B cell (primary cell): ENCODE measurements at regions not wholly inside any gene's neighbourhood (a gene's known extent, or its start where the extent isn't known, plus 50 kb on each side); places are given as distances from the start of the nearest gene placed in this dataset.

Experiments
- EZH2 ChIP-seq: IDR thresholded peaks from 2 replicates; pipeline ENCODE4 v1.6.1; 2012; ENCODE audit warnings: borderline replicate concordance, low read depth, mild to moderate bottlenecking, moderate library complexity, low read length; ENCODE audit not compliant: insufficient read depth, poor library complexity, severe bottlenecking
- TF ChIP-seq, protein P1 (sequence below): fragments of 200-600 bp; IDR thresholded peaks from one replicate; pipeline ENCODE4 v1.8.0; 2022; ENCODE audit warnings: antibody characterized with exemption, mild to moderate bottlenecking

DNA sequence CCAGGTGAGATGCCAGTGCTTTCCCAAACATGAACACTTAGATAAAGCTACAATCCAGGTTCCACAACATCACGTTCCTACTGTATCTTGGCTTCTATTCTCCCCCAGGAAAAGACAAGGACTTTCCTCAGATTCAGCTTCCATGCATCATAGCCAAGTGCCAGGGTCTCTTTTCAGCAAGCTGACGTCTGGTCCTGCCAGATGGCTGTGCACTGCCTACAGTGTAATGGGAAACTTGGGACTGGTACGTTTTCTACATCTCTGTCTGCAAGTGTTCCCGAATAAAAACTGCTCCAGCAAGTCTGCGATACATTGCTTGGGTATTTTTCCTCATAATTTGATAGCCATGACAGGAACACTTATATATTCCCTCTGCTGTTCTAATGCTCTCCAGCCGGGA is 412.5 kb downstream of the FAM181B start:
- TF ChIP-seq, protein P1, sequence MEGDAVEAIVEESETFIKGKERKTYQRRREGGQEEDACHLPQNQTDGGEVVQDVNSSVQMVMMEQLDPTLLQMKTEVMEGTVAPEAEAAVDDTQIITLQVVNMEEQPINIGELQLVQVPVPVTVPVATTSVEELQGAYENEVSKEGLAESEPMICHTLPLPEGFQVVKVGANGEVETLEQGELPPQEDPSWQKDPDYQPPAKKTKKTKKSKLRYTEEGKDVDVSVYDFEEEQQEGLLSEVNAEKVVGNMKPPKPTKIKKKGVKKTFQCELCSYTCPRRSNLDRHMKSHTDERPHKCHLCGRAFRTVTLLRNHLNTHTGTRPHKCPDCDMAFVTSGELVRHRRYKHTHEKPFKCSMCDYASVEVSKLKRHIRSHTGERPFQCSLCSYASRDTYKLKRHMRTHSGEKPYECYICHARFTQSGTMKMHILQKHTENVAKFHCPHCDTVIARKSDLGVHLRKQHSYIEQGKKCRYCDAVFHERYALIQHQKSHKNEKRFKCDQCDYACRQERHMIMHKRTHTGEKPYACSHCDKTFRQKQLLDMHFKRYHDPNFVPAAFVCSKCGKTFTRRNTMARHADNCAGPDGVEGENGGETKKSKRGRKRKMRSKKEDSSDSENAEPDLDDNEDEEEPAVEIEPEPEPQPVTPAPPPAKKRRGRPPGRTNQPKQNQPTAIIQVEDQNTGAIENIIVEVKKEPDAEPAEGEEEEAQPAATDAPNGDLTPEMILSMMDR, result no peak
- no peak for TF ChIP-seq EZH2
